ENCODE measurements at regions not wholly inside any gene's neighbourhood (a gene's known extent, or its start where the extent isn't known, plus 50 kb on each side); places are given as distances from the start of the nearest gene placed in this dataset.

DNA sequence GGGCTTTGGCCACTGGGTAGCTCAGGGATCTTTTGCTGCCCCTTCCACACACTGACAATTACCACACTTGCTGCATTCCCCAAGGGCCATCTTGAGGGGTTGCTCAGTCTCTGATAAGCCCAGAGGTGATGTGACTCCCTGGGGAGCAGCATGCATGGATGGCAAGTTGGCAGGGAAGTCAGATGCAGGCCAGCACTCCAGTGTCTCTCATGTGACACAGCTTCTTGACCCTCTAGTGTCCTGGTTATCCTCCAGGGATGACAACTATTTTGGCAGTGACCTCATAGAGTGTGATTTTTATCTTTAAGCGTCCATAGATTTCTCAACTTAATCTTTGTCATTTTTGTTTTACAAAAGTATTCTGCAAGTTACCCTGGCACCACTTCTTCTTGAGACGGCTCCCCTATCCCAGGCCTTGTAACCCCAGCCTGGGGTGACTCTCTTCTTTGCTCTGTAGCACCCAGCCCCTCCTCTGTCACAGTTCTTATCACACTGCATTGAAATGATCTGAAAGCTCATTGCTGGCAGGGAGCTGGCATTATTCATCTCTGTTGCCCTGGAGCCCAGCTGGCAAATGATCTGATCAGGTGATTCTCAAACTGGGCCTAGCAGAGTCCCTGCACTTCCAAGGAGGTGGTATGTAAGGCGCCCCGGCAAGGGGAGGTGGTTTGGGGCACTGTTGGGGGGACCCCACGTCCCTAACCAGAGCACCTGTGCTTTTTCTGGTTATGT, 72.6 kb downstream of the TENT5C start:
- no peak for DNase-seq

DNA sequence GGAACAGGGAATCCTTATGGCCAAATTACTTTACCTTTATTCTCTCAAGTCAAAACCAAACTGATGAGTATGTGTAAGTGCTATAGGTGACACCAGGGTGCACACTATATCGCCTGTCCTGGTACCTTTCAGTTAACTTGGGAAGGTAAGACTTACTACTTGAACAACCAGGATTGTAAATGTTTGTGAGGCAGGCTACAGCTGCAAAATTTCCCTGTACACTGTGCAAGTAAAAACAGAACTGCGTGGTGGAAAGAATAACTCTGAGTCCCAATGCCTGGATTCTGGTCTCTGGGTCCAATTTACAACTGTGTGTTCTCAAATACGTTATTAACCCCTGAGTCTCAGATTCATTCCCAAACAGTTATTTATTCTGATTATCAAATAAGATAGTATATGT, 73.5 kb downstream of the TENT5C start:
- DNase-seq: no peak

DNA sequence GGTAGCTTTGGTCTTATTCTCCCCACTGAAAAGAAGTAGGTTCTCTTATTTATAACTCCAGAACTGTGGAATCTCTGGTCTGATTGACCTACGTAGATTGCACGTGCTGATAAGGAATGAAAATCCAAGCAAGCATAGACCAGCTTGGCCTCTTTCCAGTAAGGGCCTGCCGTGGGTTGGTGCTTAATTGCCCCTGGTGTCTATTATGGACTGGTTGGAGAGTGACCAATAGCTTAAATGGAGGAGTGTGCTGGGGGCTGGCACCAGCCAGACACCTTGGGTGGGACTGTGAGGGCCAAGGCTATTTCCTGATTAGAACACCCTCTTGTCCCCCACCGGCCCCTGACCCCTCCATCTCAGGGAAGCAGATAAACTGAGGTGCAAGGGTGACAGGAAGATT, 74.0 kb downstream of the TENT5C start:
- DNase-seq: no peak

DNA sequence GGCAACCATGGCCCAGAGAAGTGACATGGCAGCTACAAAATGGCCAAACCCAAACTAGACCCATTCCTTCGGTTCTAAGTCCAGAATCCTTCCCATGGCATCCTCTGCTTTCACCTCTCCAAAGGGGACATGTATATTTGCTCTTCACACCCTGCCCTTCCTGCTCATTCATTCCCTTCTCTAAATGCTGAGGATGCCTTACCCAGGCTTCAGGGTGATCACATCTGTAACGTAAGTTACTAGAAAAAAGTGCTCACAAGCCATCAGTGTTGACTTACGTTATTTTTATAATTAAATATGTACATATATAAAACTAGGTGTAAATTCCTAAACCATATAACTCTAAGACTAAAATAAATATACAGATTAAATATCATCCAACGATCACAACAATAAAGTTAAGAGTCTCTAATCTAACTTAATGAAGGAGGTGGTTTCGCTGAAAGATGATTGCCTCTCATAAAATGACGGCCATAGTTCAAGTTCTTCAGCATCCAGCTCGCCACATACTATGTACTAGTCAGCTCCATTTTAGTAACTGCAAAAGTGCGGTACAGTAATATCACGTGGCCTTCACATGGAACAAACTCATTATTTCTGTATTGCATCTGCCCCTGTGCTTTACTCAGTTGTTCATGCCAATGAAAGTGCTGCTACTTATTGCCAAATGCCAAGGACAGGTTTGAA, 74.6 kb downstream of the TENT5C start:
- no peak for DNase-seq

DNA sequence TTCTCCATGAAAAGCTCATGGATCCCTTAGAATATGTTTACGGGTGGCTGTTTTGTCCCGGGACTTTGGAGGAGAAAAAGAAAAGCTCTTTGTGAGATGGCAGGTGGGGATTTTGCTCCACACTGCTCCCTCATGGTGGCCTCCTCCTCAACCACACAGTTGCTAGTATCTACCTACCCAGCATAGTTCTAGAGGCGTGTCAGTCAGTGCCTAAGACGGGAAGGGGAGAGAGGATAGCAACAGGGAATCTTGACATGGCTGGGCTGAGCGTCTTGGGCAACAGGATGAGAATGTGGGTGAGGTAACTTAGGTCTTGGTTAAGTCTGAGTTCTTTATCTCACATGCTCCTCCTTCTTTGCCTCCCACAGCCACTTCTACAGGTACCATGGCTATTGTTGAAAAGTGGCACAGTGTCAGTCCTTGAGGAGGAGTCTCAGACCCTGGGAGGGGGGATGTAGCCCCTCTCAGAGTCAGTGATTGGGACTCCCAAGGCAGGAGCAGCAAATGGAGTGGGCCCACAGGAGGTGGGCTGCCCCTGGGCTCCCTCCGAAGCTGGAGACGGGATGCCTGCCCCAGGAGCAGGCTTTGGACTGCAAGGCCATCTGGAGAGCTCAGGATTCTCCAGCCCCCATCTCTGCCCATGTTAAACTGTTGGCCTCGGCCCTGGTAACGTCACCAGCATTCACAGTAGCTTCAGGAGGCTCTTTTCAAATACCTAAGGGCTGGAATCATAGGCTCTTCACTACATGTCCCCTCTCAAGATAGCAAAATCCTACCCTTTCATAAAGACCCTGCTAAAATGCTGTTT, 75.4 kb downstream of the TENT5C start:
- DNase-seq: no peak

DNA sequence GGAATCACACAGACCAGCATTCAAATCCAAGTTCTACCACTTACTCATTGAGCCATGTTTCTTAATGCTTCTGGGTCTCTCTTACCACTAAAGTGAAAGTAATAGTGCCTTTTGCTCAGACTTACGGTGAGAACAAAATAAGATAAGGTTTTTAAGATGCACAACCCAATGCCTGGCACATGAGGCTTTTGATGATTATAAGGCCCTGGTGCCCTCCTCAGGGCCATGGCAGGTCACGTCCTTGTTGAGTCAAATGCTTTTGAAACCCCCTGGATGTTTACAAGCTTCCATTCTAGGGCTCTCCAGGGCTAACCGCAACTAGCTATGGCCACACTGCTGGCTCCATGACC, 76.0 kb downstream of the TENT5C start:
- no peak for DNase-seq

DNA sequence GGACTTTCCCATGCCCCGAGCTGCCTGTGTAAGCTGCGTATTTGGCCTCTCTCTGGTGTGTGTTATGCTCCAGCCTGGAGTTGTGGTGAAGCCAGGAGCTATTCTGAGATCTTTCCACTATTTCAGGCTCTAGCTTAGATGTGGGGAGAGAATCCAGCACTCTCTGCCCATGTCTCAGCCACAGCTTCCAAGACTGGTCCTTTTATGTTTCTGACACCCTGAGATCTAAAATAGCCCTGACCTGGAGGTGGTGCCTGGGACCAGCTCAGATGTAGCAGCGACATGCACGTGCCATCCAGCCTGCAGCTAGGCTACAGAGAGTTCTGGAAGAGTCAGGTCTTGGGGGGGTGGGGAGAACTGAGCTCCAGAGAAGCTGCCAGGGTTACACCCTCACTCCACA, 76.5 kb downstream of the TENT5C start:
- DNase-seq: no peak

DNA sequence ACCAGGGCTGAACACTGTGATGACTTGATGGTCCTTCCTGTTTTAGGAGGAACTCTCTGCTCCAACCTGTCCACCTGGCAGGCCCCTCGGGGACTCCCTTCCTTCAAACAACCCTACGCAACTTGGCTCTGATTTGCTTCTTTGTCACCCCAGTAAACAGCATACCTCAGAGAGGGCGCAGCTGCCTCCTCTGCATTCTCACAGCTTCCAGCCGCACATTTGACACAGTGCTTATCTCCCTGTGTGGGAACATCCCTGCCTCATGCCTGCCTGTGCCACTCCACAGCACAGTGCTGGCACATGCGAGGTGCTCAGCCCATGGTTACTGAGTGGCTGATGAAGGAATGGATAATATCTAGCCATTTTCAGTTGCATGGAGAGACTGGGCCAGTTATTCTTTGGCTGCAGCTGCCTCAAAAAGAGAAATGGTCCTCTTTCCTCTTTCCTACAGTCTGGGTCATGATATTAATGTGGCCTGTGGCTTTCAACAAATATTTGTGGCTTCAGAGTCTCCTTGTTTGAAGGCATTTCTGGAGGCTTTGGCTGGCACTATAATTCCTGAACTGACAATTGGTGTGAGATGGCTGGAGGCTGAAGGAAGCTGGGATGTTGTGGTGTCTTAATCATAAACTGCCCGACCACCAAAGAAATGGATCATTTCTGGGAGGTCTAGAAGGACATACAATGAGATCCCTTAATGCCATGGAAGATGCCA, 77.9 kb downstream of the TENT5C start:
- DNase-seq: no peak

DNA sequence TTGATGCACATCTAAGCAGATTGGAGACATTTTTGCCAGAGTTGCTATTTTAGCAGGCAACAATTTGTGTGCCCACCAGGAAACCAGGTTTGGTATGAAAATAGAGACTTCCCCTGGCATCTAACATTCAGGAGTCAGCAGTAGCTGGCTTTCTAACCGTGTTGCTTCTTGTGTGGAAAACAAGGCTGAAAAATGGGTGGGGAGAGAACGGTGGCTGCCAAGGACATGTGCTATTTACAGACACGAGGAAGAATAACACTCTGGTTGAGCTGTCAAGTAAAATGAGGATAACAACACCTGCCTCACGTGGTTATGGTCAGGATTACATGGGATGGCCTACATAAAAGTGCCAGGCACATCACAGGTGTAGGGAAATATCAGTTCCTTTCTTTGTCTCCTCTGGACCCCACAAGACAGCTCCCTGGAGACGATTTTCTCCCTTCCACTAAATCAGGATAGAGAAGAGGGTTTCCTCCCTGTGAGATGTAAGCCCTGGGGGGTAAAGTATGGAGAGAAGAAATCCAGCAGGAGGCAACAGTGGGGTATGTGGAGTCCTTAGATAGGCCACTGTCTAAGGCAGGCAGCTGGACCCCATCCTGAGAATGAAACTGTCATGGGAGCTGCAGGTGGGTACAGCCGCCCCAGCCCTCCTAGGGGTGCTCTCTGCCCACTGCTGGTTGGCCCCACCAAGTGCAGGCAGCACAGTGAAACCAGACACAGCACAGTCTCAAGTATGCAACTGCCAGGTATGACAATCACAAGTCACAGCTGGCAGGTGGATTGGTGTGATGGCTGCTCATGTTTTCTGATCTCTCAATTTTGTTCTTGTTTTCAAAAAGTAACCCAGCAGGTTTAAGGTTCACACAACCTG, 80.3 kb downstream of the TENT5C start:
- no peak for DNase-seq

DNA sequence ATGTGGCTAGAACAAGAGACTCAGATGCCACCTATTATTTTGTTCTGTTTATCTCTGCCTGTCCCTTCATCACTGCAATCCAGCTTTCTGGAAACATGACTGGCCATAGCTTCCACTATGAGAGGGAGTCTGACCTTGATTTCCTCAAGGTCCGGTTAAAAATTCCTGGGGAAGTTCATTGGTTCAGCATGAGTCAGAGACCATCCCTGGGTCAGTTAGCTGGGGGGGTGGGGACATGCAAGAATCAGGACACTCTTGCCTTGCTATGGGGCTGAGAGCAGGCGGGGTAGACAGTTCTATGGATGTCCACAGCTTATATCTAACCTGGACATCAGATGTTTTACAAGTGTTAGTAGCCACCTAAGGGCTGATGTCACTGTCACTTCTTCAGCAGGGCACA, 81.1 kb downstream of the TENT5C start:
- DNase-seq: no peak

DNA sequence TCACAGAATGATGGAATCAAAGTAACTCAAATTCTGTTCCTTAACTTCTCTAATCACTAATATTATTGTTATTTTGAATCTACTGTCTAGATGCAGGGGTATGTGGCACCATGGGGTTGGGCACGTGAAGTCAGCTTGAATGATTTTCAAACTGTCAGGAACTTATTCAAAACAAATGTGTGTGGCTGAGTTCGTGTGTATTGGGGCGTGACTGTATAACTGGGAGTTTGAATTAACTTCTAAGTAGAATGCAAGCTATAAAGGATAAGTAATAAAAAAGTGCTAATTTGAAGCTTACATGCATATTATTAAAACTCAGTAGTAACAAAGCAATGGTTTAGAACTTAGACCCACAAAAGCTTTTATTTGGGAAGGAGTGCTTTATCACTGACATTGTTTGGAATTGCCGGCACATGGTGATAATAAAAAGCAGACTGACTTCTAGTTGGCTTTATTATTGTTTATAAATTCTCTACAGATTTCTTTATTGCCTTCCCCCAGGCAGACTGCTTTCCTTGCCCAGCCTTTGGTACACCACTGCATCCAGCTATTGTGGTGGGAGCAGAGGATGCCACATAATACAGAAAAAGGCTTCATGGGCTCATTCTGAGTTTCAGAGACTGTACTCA, 84.3 kb downstream of the TENT5C start:
- DNase-seq: no peak

DNA sequence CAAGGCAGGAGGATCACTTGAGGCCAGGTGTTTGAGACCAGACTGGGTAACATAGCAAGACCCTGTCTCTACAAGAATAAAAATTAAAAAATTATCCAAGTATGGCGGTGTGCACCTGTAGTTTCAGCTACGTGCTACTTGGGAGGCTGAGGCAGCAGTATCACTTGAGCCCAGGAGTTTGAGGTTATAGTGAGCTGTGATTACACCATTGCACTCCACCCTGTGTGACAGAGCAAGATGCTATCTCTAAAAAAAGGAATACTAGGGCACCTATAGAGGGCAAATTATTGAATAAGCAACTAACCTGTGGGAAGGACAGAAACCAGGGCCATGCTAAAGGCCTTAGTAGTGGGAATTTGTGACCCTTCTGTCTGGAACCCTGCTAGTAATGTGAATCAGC, 86.1 kb downstream of the TENT5C start:
- DNase-seq: no peak

DNA sequence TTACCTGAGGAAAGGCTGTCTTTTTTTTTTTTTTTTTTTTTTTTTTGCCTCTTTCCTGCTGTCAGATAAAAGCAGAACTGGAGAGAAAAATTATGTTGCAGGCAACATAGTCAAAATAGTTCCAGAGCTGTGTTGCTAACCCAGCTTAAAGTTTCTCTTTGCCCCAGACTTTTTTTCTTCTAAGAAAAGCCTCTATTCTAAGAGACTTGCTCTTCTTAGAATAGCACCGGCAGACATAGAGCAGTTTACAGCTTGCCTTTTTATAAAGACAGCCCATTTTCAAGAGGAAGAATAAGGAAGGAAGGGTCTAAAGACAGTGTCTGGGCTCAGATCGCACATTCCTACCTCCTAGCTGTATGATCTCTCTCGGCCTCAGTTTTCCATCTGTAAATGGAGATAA, 88.7 kb downstream of the TENT5C start:
- no peak for DNase-seq

DNA sequence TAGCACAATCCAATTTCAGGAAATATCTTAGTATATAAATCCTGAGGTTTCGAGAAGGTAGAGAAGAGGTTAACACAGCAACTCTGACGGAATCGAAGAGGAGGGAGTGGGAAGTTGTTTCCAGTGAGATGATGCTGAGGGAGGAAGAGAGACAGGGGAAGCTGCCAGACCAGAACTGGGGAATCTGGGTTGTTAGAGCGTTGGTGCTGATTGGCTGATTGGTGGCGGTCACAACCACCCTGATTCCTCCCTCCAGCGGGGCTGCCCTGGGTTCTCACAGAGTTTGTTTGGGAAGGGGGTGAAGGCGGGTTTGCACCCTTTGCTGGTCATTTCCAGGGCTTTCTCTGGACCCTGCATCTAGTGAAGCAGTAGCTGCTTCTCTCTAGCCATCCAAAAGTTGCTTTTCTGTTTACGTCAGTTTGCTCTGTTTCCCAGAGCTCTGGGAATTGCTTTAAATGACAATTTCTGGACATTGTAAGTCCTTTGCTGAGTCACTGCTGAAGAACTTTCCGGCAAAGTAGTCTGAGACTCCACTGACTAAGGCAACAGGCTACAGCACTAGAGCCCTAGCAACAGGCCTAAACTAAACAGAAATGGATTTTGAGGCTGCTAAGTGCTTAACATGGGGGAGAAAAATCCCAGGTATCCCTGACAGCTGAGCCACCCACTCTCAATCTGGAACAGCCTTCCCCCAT, 90.1 kb downstream of the TENT5C start:
- DNase-seq: no peak

DNA sequence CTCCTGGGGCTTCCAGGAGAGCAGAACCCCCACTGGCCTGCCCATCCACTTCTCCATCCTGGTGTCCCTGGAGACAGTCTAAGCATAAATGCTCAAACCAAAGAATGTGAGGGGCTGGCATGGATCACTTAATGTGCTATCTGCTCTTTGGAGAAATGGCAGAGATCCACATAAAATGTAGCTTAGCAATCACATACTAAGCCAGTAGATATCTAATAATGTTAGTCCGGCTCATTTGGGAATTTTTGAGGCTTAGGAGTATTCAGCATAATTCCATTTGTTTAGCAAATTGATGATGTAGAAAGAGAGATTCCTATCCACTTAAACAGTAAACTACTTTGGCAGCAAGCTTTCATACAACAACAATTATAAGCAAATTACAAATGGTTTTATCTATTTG, 90.7 kb downstream of the TENT5C start:
- DNase-seq: no peak

DNA sequence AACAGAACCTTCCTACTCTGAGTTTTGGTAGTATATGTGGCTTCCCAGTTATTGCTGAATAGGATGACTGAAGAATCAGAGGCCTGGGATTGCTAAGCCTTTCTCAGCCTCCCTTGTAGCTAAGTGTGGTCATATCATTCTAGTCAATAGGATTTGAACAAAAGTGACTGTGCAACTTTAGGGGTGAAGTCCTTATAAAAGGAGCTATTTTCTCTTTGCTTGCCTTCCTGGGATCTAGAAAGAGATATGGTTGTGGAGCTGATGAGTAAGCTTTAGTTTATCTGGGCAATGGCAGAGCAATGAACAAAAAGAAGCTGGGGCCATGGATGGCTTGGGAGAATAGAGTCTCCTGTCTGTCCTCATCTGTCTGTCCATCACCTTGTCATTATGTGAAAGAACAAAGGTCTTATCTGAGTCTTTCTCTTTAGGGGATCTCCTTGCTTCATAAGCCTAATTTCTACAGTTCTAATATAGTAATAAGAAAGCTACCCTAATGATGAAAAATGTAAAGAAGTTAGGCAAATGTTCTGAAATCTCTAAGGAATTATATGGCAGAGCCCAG, 91.5 kb downstream of the TENT5C start:
- DNase-seq: no peak

DNA sequence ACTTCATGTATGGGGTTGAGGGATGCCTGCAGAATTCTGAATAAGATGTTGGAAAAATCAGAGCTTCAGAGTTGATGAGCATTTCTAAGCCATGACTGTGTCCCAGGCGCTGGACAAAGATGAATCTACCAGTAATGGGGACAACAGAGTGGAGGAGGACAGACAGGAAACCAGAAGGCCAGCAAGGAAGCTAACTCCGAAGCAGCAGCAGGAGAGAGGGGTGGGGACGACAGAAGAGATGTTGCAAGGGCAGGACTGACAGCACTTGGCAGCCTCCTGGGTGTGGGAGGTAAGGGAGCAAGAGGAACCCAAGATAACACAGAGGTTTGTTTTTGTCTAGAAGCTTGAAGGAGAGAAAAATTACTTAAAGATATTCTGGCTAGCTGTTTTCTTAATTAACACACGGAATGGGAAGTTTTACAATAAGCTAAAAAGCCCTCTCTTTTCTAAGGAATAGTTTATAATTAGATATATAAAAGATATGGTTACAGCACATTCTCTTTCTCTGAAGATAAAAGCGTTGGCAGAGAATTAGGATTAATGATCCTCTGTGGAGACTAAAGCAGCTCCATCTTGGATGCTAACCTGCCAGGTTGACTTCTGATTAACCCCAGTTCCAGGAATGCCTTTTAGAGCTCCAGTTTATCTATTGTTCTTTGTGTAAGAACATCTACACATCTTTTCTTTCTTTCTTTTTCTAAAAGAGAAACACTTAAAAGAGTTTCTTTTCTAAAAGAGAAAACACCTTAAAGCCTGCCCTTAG, 92.7 kb downstream of the TENT5C start:
- DNase-seq: no peak

DNA sequence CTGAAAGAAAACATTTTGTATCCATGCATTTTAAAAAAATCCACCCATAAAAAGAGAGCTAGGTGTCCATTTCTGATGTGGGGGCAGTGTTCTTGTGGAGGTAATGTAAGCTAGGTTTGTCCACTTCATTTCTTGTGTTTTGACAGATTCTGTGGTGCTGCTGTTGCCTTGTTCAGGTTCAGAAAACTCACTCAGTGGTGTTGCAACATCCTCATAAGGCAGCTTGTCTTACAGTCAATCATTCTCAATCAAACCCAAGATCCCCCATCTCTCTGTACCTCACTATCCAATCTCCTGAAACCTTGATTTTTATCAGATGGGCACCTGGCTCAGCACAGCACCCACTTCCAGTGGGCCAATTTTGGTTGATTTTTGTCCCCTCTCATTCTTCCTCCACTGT, 94.1 kb downstream of the TENT5C start:
- no peak for DNase-seq

DNA sequence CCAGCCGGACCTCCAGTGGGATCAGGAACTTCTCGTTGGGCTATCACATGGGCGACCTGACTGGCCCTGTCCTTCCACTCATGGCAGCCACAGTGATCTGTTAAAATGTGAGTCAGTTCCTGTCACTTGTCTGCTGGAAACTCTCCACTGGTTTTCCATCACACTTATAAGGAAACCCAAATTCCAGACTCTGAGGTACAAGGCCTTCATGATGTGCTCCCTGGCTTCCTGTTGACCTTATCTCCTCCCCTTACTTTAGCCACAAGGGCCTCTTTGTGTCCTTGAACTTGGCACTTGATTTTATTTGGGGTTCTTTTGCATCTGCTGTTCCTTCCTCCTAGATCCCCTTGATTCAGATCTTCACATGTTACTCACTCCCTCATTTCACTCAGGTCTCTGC, 96.8 kb downstream of the TENT5C start:
- DNase-seq: no peak

DNA sequence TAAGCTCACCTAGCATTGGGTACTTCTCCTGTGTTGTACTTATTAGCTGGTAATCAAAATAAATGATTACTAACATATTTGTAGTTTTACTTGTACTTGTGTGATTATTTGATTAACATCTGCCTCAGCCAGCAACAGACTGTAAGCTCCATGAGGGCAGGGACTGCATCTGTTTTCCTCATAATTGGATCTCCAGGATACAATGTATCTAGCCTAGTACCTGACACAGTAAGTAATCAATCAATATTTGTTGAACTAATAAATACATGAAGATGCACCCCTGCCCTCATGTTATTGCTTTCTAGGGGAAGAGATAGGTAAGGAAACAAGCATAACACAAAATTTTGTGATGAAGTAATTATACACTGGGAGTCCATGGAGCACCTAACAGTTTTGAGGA, 101.5 kb downstream of the TENT5C start:
- DNase-seq: no peak
